ENCODE measurements at regions not wholly inside any gene's neighbourhood (a gene's known extent, or its start where the extent isn't known, plus 50 kb on each side); places are given as distances from the start of the nearest gene placed in this dataset.

DNA sequence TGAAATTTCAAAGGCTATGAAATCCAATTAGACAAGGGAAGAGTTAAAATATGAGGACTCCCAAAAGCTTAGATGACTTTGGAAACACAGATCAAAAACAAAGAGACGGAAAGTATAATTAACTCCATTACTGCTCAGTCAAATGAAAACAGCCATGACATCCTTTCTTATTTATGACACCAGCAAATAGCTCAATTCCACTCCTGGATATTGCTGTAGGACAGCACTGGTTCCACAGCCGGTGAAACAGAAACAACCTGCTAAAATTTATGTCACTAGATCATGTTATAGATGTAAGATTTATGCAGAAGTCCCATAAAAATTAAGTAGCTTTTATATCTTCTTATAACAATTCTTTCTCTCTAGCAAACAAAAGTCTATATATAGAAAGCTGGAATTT lies 65.6 kb upstream of the RRP15 start:
- TF ChIP-seq, protein P1, sequence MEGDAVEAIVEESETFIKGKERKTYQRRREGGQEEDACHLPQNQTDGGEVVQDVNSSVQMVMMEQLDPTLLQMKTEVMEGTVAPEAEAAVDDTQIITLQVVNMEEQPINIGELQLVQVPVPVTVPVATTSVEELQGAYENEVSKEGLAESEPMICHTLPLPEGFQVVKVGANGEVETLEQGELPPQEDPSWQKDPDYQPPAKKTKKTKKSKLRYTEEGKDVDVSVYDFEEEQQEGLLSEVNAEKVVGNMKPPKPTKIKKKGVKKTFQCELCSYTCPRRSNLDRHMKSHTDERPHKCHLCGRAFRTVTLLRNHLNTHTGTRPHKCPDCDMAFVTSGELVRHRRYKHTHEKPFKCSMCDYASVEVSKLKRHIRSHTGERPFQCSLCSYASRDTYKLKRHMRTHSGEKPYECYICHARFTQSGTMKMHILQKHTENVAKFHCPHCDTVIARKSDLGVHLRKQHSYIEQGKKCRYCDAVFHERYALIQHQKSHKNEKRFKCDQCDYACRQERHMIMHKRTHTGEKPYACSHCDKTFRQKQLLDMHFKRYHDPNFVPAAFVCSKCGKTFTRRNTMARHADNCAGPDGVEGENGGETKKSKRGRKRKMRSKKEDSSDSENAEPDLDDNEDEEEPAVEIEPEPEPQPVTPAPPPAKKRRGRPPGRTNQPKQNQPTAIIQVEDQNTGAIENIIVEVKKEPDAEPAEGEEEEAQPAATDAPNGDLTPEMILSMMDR (conservative IDR thresholded peaks at IDR 0.05; ENCODE audit: low read depth, low read length) = no peak
- DNase-seq (ENCODE audit: low read depth) = no peak
- no peak overlapping the region for H3K4me3 ChIP-seq (ENCODE audit: low read length)

GRCh38 chr1:218224101-218224500 lies 61.0 kb upstream of the RRP15 start:
- DNase-seq (ENCODE audit: low read depth) = no peak
- TF ChIP-seq, protein P1 (conservative IDR thresholded peaks at IDR 0.05; ENCODE audit: low read depth, low read length) = no peak

GRCh38 chr1:218226005-218226404 lies 59.1 kb upstream of the RRP15 start:
- no peak overlapping the region for H3K4me3 ChIP-seq (ENCODE audit: low read length)
- no peak for DNase-seq (ENCODE audit: low read depth)
- TF ChIP-seq, protein P1 (conservative IDR thresholded peaks at IDR 0.05; ENCODE audit: low read depth, low read length) = no peak

More at GRCh38 chr1:218224101-218224500, 61.0 kb upstream of the RRP15 start:
- H3K4me3 ChIP-seq (ENCODE audit: low read length) = no peak overlapping the region
